ENCODE measurements at regions not wholly inside any gene's neighbourhood (a gene's known extent, or its start where the extent isn't known, plus 50 kb on each side); places are given as distances from the start of the nearest gene placed in this dataset.
"Not testable (repeated sequence)": the region's sequence is repeated elsewhere in the genome, so short reads cannot be mapped to it uniquely, and the experiment has no call there.

DNA sequence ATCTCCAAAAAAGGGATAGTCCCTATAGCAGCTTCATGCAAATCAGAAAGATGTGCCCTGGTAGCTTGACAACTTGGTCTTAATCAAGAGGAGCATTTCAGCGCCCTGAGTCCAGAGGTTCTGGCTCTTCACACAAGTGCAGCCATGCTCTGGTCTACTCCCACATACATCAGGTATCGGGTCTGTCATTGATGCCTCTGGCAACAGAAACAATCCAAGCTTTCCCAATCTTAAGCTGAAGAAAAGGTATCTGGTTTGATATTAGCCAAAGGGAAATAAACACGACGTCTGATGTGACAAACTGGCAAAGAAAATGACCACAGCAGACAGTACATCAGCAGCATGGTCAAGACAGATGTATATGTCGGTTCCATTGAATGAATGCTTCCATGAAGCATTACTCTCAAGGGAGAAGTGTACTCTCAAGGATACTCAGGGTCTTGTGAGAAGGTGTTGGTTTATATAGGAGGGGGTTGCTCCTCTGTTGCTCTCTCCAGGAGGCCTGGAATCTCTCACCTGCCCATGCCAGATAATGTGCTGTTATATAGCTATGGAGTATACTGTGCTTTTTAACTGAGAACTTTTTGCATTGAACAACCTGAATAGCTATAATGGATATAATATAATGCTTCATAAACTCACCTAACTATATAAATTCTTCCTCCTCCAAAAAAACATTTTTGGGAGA, 879.6 kb upstream of the PCDH10 start:
- DNase-seq, result no peak

DNA sequence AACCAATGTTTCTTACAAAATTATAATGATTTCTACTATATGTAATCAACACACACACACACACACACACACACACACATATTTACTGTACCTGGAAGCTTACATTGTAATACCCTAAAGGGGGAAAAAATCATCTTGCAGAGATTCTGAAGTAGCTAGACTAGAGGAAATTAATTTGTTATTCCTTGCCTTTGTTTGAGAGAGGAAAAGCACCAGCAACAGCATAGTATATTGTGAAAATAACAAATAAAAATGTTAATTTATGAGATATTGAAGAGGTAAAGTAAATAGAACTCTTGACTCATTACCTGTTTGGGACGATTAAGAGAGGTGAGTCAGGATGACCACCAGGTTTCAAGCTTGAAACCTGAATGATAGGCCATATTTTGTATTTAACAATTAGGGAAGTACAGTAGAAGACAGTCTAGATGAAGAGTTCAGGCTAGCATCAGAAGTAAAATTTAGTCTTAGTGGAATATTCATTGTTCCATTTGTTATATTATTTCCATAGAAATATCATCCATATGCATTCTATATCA, 873.4 kb upstream of the PCDH10 start:
- no peak for DNase-seq

DNA sequence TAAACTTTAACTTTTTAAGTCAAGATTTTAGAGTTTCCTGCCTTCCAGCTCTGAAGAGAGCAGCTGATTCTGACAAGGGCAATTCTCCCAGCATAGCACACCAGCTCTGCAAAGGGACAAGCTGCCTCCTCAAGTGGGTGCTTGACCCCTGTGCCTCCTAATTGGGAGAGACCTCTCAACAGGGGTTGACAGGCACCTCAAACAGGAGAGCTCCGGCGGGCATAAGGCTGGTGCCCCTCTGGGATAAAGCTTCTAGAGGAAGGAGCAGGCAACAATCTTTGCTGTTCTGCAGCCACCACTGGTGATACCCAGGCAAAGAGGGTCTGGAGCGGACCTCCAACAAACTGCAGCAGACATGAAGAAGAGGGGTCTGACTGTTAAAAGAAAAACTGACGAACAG, 872.9 kb upstream of the PCDH10 start:
- no peak for DNase-seq

DNA sequence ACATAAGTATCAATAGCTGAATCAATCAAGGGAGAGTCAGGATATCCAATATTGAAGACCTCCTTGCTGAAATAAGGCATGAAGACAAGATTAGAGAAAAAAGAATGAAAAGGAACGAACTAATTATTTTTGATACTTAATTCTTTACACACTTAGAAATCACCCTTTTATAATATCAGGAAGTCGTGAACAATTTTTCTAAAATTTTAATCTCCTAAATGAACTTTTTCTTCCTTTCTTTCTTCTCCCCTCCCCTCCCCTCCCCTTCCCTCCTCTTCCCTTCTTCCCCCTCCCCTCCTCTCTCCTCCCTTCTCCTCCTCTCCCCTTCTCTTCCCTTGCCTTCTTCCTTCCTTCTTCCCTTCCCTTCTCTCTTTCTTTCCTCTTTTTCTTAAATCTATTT, 872.1 kb upstream of the PCDH10 start:
- DNase-seq, result no peak

DNA sequence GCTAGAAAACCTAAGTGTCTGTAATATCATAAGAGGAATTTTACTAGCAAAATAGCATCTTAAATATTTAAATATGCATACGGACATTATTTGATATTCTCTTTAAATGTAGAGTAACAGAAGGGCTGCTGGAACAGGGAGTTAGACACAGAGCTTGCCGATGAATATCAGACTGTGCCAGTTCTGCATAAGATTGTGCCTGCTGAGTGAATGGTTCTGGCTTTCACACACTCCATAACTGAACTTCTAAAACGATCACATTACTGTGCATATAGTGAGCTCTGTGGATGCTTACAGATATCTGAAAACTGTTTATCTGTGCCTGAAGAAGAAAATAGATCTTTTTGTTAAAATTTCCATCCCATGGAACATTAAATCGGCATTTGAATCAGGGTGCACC, 867.4 kb upstream of the PCDH10 start:
- DNase-seq, result no peak

DNA sequence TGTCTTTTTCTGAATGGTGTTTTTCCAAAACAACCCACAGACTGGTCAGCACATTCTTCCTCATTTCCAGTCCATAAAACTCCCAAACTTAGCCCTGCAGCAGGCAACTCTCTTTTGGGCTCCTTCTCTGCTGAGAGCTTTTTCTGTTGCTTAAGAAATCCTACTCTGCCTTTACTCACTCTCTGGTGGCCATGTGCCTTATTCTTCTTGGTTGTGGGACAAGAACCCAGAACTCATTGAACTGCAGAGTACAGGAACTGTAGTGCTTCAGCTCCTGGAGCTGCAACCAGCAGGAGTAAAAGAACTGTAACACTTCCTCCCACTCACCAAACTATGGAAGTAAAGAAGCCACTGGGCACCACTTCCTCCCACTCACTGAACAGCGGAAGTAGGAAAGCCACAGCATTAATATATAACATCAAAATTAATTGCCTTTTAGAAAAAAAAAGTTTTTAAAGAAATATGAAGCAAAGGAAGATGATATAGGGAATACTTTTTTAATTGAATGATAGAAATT, 864.1 kb upstream of the PCDH10 start:
- DNase-seq, result no peak

DNA sequence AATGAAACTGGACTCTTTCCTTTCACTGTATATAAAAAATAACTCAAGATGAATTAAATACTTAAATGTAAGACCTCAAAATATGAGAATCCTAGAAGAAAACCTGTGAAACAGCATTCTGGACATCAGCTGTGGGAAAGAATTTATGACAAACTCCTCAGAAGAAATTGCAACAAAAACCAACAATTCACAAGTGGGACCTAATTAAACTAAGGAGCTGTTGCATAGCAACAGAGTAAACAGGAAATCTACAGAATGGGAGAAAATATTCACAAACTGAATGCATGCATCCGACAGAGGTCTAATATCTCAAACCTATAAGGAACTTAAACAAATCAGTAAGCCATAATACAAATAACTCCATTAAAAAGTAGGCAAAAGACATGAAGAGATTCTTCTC, 851.7 kb upstream of the PCDH10 start:
- DNase-seq, result no peak

DNA sequence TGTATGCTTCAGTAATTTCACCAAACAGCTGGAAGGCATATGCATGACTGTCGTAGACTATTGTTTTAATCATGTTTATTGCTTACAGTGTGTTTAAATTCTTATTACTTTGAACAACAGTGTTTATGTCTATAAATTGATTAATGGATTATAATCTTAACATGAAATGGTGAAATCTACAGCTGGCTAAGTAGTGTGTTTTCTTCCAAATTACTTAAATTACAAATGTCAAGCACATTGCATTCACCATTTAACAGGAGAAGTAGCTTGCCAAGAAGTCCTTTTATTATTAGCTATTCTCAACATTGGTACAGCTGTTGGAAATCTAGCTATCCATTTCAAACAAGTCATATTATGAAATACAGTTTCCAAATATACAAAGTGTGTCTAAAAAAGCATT, 849.3 kb upstream of the PCDH10 start:
- no peak for DNase-seq

DNA sequence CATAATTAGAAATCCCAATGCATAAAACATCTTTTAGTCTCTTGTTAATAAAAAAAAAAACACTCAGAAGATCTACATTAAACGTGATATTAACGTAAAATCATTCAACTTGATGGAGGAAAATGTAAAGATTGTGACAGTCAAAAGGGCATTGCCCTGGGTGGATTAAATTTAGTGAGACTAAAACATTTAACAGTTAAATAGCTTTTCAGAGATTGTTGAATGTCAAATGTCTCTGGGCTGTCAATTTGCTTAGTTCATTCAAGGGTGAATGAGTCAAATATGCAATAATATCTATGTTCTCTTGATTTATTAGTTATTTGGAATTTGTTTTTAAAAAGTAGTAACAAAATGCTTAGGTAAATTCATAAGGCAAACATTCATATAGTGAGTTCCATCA, 836.6 kb upstream of the PCDH10 start:
- no peak for DNase-seq

DNA sequence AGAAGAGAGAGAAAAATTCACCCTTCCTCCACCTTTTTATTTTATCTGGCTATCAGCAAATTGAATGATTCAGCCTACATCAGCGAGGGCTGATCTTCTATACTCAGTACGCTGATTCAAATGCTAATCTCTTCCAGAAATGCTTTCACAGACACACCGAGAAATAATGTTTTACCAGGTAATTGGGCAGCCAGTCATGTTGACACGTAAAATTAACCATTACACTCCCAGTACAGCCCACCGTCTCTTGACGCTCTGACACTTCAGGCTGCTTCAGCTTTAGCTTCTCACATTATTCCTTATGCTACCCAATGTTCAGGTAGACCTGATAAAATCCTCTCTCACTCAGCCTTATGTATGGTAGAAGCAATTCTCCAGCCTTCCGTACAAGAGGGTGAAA, 835.2 kb upstream of the PCDH10 start:
- DNase-seq, result no peak

DNA sequence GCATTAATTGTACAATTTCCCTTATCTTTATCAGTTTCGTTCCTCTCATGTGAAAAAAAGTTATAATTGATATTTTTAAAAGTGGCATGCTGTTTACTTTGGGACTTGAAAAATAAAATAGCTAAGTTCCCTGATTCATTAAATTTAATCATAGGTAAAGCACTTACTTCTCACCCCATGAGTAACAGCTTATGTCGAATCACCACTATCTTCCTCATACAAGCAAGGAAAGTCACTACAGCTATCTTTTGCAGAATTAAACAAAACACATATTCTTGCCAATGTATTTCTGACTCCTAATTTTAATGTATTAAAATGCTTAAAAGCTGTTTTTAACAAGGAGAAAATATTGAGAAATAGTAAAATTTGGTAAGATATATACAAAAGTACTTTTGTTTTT, 832.4 kb upstream of the PCDH10 start:
- DNase-seq, result no peak

DNA sequence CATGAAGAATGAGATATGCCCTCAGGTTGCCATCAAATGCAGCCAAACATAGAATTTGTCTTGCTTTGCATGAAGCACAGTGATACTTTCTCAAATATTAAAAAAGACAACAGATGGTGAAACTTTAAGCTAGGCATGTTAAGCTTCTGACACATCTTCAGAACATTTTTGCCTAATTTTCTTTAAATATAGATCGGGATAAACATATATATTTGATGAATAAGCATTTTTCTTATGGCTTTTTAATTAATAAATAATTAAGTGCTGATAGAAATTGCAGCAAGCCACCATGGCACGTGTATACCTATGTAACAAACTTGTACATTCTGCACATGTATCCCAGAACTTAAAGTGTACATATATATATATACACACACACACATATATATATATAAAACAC, 831.2 kb upstream of the PCDH10 start:
- no peak for DNase-seq

DNA sequence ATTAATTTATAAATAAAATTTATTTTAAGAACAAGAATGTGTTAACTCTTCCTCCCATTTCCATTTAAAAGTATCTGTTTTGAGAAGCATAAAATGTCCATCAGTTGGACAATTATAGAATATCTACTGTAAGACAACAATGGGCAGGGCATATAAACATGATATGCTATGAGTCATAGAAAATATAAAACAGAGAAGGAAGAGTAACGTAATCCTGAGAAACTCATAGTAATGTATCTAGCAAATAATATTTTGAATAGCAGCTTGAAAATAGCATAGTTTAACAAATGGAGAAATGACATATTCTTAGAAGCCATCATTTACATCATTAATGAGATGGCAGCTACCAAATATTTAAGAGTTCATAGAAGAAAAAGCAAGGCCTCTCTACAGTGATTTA, 820.3 kb upstream of the PCDH10 start:
- DNase-seq, result no peak

DNA sequence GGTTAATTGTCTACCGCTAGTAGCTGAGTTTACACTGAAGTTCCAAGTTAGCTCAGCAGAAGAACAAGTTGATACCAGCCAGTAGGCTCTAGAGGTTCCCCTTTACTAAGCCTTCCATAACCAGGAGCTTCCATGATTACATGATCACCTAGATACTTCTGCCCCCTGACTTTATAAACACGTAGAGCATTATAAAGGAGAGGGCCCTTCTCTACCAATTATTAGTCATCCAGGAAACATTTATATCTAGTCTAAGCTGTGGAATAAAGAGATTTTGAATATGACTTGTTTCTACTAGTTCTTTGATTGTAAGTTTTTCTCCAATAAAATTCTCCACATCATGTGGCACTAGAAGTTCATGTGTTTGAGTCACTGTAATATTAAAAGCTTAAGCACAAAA, 818.1 kb upstream of the PCDH10 start:
- no peak for DNase-seq

DNA sequence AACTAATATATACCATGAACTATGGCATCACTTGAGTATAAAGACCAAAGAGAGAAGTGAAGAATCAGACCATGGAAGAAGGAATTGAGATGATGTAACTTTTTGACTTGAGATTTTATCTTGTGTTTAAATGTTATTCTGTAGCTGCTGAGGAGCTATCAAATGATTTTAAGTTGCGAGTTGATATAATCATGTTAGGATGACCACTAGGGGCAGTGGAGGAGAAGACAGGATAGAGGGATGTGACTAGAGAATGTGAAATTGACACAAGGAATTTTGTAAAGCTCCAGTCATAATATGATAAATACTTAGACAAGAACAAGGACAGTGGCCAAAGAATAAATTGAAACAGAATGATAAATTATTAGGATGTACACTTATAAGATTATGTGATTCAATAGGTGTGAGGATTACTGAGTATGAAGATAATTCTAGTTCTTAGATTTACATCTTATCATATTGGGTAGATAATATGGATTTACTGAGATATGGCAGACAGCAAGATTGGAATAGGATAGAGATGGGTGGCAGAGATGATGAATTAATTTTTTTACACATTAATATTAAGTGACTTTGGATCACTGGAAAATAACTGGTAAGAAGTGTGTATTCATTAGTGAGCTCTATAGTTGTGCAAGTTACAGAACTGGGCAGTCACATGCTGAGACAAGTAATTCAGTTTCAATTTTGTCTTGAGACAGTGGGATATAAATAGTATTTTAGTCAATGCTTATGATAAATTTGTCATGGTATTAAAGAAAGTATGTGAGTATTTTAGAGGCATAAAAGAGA, 816.0 kb upstream of the PCDH10 start:
- no peak for DNase-seq

DNA sequence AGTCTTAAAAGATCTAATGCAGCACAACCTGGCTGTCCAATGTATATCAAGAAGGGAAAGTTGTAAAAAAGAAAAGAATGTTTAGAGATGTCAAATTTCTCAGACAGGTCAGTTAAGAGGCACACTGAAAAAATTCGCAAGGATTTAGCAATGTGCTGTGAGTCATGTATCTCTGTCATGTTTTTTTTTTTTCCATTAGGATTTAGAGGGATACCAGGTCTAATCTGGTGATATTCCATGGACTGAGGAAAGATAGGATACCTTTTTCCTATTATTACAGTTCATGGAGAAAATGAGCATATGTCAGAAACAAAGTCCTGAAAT, 815.4 kb upstream of the PCDH10 start:
- DNase-seq, result no peak

DNA sequence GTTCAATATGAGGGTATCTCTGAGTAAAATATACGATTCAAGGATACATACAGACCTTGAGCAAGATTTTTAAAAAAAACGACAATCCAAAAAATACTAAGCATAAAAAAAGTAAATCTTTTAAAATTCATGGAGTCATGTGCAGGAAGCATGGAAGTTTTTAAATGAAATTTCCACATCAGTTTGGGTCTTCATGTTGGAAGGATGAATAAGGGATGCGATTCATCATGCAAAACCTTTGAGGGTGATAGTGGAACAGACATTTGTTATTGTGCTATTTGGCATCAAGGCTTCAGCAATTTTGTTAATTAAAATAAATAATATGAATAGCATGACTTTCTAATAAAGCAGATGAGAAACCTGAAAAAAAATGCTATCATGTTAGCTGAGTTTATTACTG, 815.0 kb upstream of the PCDH10 start:
- no peak for DNase-seq

DNA sequence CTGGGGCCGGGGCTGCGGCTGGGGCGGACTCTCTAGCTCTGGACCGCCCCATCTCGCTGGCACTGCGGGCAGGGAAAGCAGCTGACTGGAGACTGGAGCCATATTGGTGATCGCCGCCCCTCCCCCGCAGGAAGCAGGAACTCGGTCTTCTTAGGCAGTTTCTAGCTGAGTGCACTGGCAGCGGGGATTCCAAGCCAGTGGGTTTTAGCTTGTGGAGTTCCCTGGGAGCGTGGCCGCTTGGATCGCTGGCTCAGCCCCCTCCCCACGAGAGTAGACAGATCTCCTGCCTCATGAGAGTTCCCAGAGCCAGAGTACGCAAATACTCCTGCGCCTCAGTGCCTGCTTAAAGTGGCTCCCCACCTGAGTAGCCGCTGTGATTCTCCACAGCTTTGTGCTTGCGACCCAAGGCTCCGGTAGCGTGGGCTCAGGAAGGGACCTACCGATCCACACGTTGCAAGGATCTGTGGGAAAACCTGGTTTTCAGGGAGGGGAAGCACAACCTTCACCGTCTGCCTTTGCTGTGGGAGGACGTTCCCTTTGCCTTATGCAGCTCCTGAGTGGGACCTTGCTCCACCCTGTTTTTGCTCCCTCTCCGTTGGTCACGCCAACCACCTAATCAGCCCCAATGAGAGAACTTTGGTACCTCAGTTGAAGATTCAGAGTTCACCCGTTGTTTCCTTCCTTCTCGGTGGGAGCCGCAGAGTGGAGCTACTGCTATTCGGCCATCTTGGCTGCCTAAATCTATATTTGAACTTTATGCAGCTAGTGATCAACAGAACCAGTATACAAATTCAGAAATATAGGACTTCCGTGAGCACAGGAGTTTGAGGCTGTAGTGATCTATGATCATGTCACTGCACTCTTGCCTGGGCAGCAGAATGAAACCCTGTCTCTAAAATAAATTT, 803.9 kb upstream of the PCDH10 start:
- DNase-seq, result peak; percentile 24 to 72

DNA sequence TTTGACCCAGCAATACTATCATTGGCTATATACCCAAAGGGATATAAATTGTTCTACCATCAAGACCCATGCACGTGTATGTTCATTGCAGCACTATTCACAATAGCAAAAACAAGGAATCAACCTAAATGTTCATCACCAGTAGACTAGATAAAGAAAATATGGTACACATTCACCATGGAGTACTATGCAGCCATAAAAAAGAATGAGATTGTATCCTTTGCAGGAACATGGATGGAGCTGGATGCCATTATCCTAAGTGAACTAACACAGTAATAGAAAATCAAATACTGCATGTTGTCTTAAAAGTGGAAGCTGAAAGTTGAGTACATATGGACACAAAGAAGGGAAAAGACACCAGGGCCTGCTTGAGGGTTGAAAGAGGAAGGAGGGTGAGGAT, 803.1 kb upstream of the PCDH10 start:
- DNase-seq, result no peak

DNA sequence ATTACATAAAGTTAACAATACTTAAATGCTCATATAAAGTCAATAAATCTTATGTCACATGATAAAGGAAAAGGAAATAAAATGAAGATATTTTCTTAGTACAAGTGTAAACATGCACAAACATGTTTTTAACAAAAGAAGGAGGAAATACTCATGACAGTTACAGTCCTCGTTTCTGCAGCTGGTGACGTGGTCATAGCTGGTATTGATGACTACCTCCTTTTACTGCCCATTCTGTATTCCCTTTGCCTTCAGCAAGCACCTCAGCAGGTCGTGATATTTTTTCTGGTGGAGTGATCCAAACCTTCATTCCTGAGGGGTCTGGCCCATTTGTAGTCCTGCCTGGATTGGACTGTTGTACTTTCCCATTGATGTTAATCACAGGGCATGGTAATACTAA, 797.5 kb upstream of the PCDH10 start:
- DNase-seq, result not testable (repeated sequence)

DNA sequence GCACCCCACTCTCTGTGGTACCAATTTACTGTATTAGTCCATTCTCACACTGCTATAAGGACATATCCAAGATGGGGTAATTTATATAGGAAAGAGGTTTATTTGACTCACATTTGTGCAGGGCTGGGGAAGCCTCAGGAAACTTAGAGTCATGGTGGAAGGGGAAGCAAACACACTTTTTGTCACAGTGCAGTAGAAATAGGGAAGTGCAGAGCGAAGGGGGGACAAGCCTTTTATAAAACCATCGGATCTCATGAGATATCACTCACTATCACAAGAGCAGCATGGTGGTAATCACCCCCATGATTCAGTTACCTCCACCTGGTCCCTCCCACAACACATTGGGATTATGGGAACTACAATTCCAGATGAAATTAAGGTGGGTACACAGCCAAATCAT, 766.9 kb upstream of the PCDH10 start:
- DNase-seq, result no peak

DNA sequence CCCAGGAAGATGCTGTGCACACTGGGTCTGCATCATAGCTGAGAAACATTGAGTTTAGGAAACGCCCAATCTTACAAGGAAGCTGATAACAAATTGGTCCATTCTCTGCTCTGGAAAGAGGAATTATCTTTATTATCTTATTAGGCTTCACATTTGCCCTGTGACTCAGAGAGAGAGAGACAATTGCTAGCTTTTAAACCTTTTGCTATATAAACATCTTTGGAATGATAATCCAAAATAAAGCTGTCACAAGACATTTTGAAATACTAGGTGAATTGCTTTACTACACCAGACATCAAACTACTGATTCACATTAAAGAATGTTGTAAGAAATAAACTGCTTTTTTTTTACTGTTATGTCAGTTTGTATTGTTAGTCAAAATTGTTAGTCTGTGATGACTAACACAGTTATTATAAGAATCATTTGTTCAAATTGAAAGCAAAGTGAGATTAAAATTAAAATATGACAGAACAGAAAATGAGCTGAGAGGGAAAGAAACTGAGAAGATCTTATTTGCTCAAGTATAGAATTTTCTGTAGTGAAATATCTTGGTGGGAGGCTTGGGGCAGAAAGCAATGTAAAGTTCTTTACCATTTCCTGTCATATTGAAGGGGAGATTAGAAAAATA, 765.4 kb upstream of the PCDH10 start:
- DNase-seq, result no peak

DNA sequence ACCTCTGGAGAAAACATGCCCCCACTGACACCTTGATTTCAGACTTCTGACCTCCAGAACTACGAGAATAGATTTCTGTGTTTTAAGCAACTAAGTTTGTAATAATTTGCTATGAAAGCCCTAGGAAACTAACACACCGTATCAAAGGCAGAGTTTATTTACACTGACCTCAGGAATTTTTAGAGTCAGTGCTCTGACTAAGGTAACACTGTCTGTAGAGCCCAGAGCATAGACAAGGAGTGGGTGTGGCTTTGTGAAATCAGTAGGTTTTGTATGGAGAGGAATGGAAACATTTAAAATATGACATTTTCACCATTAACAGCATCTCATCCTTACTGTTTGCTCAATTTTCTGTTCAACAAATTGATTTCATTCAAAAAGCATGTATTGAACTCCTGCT, 764.4 kb upstream of the PCDH10 start:
- DNase-seq, result no peak

All from NCI-H187 (cell line).